Limb (tissue), 2 donors: ENCODE measurements at regions not wholly inside any gene's neighbourhood (a gene's known extent, or its start where the extent isn't known, plus 50 kb on each side); places are given as distances from the start of the nearest gene placed in this dataset.
A peak's percentile ranks its signal among the peaks of the same experiment; 100 is the strongest.

Source experiments
- DNase-seq, 2 donors: peaks; one replicate each; pipeline ENCODE4 v3.0.0-alpha.2; 2016; ENCODE audit errors: extremely low spot score in 2 of 2

DNA sequence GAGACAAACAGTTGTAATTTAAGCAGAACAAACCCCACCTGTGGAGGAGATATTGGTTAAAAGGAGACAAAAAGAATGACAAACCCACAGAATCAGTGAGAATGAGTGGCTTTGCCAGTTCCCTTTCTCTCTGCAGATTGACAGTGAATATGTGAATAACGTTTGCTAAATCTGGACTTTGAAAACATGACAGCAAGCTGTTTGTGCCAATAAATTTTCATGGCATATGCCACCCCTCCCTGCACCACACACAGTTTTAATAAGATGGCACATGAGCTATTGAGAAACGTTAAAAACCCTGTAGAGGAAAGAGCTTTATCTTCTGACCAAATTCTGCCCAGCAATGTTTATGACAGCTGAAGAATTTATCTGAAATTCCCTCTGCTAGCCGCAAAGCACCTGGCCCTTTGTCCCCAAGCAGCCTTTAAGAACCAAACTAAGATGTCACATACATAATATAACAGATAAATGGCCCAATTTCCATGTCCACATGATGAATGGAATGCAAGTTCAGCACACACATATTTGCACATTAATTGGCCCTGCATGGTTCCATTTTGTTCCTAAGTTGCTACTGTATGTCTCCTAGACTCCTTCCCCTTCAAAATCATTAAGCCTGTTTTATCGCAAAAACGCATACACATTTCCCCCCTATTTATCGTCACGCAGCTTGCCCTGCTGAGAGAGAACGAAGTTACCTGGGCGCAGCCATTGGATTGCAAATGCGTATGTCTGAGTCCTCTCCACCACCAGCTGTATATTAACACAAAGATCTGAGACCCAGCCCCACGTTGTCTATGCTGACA, 773.5 kb upstream of the EEF2KMT start:
- no peak for DNase-seq

GRCh38 chr16:5867250-5867649, 769.7 kb upstream of the EEF2KMT start:
- DNase-seq, result no peak

DNA sequence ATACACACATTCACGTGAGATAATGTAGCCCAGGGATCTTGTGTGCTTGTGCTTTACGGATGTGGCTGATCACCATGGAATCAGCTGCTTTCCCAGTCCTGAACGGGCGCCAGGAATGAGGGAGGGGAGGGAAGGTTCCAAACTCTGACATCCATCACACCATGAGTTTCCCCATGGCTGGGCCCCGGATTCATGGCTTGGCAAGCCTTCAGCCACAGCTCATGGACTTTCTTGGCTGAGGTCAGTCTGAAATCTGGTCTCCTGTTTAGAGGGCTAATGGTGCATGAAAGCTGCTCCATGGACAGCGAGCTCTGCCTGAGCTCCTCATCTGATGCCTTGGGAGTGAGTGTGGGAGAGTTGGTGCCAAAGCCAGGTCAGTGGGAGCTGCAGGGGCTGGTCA, 767.6 kb upstream of the EEF2KMT start:
- peak; percentile 24 to 77 for DNase-seq

DNA sequence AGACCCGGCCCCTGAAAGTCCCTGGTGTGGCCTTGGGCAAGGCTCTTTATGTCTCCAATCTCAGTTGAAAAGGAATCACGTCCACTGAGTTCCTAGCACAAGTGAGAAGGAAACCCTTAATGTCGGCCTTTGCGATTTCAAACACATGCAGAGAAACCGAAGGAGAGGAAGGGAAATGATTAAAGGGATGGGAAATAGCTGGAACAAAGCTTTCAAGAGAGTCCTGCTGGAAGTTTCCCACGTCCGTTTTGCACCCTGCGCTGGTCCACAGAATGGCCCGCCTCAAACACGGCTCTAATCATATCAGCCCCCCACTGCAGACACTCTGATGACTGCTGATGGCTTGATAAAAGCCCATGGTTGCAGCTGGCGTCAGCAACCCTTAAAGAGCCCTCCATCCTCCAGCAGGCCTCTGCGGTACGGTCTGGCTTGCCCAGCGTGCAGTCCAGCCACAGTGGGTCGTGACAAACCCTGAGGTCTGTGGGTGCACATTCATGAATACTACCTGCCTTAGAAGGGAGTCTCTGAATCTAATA, 765.5 kb upstream of the EEF2KMT start:
- no peak for DNase-seq

DNA sequence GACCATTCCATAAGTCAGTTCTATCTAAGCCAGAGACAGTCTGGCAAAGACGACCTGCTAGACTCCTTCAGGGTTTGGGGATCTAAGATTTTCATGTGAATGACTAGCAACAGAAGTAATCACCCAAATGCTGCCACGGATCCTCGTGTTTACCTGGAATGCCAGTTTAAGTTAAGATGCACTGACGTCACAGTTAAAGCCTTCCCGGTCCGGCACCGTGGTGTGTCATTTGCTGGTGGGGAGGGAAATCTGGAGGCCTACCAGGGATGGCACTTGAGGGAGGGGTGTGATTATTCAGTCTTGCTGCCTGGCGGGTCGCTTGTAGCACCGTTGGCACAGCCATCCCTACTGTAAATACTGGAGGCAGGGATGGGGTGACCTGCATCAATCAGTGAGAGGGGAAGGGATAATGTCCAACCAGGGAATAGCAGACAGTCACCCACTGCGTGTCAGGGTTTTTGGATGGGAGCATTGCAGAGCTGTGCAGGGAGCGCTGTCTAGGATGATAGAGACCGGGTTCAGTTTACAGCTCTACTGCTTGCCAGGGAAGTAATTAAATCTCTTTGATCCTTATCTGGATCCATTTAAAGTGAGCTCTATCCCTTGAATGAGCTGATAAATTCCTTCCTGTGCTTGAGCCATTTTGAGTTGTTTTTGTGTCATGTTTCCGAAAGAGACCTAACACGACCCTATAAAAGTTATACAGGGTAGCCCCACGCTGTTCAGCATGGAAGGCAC, 764.7 kb upstream of the EEF2KMT start:
- DNase-seq, result no peak

GRCh38 chr16:5861241-5861640, 763.6 kb upstream of the EEF2KMT start:
- no peak for DNase-seq

DNA sequence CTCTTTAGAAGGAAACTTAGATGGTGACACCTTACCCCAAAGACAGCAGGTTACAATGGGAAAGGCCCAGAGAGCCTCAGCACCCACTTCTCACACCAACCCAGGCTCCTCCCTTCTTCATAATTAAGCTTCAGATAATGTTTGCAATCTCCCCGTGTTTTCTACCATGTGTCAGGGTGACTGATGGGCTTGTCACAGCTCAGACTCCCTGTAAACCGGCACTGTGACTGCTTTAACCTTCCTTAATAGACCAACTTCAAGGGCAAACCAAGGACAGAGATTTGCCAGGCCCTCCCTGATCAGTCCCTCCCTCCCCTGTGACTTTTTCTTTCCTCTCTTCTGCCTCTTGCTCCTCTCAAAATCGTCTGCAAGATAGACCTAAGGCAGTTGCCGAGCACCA, 760.6 kb upstream of the EEF2KMT start:
- no peak for DNase-seq

DNA sequence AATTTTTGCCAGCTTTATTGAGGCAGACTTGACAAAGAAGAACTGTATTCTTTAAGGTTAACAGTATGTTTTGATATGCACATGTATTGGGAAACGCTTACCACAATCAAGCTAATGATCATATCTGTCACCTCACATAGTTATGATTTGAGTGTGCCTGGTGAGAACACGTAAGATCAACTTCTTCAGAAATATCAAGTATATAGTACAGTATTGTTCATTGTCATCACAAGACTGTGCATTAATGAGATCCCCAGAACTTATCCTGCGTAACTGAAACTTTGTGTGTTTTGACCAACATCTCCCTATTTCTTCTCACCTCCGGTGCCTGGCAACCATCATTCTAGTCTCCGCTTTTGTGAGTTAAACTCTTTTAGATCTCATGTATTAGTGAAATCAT, 756.4 kb upstream of the EEF2KMT start:
- no peak for DNase-seq

- DNase-seq, result no peak
Measured at GRCh38 chr16:5852151-5852550, 754.6 kb upstream of the EEF2KMT start.

- no peak for DNase-seq
Measured at GRCh38 chr16:5851393-5851982, 753.9 kb upstream of the EEF2KMT start.

DNA sequence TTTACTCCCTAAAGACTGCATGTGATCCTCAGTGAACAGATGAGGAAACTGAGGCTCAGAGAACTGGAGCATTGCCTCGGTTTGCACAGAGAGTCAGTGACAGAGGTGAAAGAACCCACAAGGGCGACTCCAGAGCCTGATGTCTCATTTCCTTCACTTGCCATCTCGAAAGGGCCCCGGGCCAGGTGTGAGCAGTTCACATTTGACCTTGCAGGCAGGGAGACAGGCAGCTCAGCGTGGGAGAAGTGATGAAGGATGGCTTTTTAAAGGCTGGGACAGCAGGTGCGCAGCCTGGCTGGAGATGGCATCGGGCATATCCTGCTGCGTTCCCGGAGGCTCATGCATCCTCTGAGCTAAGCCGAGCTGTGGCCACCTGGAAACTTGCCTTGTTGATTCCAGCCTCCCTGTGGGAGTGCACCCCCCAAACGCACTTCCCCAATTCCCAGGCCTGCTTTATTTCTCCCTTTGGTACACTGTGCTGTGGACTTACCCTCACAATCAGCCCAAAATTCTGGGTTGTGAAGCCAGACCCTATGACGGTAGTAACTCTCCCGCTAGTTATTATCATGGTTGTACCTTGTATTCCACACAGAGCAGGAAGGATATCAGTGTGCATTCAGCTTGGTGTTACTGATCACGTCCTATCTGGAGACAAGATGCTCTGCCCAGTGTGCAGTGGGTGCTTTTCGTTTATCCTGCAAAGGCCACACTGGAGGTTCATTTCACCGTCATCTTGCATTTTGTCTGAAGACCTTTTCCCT, 753.2 kb upstream of the EEF2KMT start:
- DNase-seq, result no peak

GRCh38 chr16:5845046-5845445, 747.5 kb upstream of the EEF2KMT start:
- no peak for DNase-seq

- no peak for DNase-seq
Measured at GRCh38 chr16:5841974-5842373, 744.4 kb upstream of the EEF2KMT start.

DNA sequence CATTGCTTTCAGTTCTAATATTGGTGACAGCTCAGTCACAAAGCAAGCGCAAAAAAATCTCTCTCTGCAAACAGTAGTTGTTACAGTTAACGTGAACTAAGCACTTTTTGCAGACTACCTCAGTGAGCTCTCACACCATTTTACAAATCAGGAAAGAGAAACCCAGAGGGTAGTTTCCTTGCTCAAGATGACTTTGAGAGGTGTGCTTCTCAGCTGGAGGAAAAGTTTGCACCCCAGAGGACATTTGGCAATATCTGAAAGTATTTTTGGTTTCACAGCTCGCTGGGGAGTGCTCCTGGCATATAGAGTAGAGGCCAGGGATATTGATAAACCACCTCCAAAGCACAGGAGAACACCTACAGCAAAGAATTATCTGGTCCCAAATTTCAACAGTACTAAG, 741.1 kb upstream of the EEF2KMT start:
- no peak for DNase-seq

- DNase-seq, result no peak
Measured at GRCh38 chr16:5838071-5838470, 740.5 kb upstream of the EEF2KMT start.

DNA sequence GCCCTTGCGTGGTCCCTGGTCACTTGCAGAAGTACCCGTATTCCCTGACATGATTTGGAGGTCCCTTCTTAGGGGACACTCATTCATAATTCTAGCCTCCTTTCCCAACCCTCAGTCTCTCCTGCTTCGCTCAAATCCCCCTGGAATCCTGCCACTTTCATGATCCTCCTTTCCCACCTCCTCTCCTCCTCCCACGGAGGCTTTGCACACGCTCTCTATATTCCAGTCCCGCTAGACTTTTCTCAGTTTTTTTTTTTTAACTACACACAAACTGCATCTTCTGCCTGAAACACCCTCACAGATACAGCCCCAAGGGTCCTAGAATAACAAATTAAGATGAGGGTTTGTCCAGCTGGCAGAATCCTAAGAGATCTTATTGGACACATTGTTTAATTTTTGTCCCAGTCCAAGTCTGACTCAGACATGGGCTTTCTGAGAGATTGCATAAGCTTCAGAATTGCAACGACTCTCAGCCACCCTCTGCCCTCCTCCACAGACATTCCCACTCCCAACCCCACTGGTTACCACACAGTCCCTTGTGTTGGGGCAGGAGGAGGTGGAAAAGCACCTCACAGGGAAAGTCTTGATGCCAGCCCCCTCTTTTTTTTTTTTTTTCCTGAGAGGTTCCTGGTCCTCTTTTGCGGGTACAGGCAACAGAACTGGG, 739.5 kb upstream of the EEF2KMT start:
- no peak for DNase-seq

DNA sequence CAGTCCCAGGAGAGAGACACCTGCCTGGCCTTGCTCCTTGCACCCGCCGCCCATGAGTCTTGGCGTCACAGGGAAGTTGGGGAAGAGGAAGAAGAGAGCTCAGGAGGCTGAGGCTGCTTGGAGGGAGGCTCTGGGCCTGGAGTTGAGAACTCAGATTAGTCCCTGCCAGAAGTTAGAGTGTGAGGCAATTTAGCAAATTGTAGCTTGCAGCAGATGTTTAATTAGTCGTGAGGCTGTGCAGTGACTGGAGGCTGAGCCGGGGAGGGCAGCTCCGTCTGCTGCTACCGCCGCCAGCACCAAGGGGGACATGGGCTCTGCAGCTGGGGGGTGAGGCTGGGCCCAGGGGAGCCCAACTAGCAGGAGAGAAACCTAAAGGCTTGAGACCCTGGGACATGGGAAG, 738.3 kb upstream of the EEF2KMT start:
- DNase-seq, result no peak

DNA sequence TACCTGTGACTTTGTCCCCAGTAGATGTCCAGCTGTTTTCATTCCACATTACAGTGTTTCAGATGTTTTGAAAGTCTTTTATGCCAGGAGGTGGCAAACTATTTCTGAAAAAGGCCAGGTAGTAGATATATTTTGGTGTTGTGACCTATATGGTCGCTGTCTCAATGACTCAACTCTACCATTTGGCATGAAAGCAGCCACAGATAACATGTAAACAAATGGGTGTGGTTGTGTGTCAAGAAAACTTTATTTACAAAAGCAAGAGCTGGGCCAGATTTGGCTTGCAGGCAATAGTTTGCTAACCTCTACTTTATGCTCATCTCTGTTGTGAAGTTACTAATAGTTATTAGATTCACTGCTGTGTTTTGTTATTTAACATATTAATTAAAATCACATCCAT, 728.7 kb upstream of the EEF2KMT start:
- DNase-seq, result no peak

GRCh38 chr16:5820472-5820871, 722.9 kb upstream of the EEF2KMT start:
- no peak for DNase-seq

- DNase-seq, result no peak
Measured at GRCh38 chr16:5815570-5816237, 718.1 kb upstream of the EEF2KMT start.

DNA sequence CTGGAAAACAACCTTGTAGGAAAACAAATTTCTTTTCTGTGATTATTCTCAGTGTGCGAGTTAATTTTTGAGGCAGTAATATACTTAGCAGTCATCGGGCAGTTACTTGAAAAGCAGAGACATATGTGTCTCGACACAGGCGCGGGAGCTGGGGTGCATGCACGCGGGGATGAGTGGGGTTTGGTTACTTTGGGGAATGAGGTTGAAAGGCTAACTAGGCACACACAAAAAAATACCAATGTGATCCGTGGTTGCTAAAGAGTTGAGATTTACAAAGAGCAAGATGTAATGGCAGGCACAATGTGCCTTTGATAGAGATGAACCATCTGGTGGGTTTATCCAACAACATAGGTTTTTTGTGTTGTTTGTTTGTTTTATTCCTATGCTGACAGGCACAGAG, 703.8 kb upstream of the EEF2KMT start:
- no peak for DNase-seq
